Fibroblast of upper back skin (primary cell): ENCODE measurements at regions not wholly inside any gene's neighbourhood (a gene's known extent, or its start where the extent isn't known, plus 50 kb on each side); places are given as distances from the start of the nearest gene placed in this dataset.
A peak's percentile ranks its signal among the peaks of the same experiment; 100 is the strongest.

Experiments used
- DNase-seq: peaks from one replicate; pipeline ENCODE4 v3.0.0-alpha.2; 2013

- DNase-seq = peak; percentile 66
These were observed 57.0 kb downstream of the XAGE2 start for GRCh38 chrX:52425775-52426174.

GRCh38 chrX:52426810-52427209 is 58.0 kb downstream of the XAGE2 start:
- DNase-seq = no peak

- DNase-seq = peak; percentile 7
These were observed 58.4 kb upstream of the XAGE1A start for GRCh38 chrX:52437212-52437611.
